CD4-positive, alpha-beta memory T cell (primary cell): ENCODE measurements at regions not wholly inside any gene's neighbourhood (a gene's known extent, or its start where the extent isn't known, plus 50 kb on each side); places are given as distances from the start of the nearest gene placed in this dataset.

ENCODE experiments used
- CTCF ChIA-PET: fragments of 350-600 bp; sonication (Branson Sonifier 250); formaldehyde crosslinking; loops from one replicate; lab custom pipeline; 2021; ENCODE audit warnings: inconsistent platforms; ENCODE audit not compliant: partially characterized antibody; lab: Charles Lee
- POLR2A ChIA-PET: fragments of 350-600 bp; sonication (Branson Sonifier 250); formaldehyde crosslinking; loops from one replicate; lab custom pipeline; 2021; ENCODE audit not compliant: partially characterized antibody; lab: Charles Lee
- DNase-seq, 5 donors: peaks; one replicate each; pipeline versions ENCODE4 v3.0.0 to v3.0.0-alpha.2; 2020 to 2022; ENCODE audit warnings: mixed read lengths in 1 of 5
- H3K27ac ChIP-seq: one replicate; pipeline ENCODE4 v1.7.0; 2013; ENCODE audit warnings: low read depth, low read length
- H3K27me3 ChIP-seq: 2 replicates; pipeline ENCODE4 v1.7.0; 2013; ENCODE audit warnings: mild to moderate bottlenecking, low read length, moderate library complexity; ENCODE audit not compliant: insufficient read depth
- H3K36me3 ChIP-seq: 2 replicates; pipeline ENCODE4 v1.7.0; 2013; ENCODE audit warnings: mild to moderate bottlenecking, low read length, moderate library complexity; ENCODE audit not compliant: insufficient read depth
- H3K4me1 ChIP-seq: 2 replicates; pipeline ENCODE4 v1.7.0; 2013; ENCODE audit warnings: mild to moderate bottlenecking, low read length, moderate library complexity; ENCODE audit not compliant: insufficient read depth
- H3K4me3 ChIP-seq, 2 donors: one replicate each; pipeline ENCODE4 v1.7.0; 2013; ENCODE audit warnings: low read length in 2 of 2, mild to moderate bottlenecking in 1 of 2
- H3K9me3 ChIP-seq, 2 donors: one replicate each; pipeline ENCODE4 v1.7.0; 2013; ENCODE audit warnings: low read length in 2 of 2, control low read depth in 1 of 2; ENCODE audit not compliant: control insufficient read depth in 1 of 2
- H3K27ac Mint-ChIP-seq, 7 donors: one replicate each; pipeline ENCODE4 v1.8.0; 2020 to 2021; ENCODE audit warnings: mixed read lengths in 7 of 7, mild to moderate bottlenecking in 6 of 7, inconsistent platforms in 3 of 7, moderate library complexity in 3 of 7
- H3K27me3 Mint-ChIP-seq, 2 donors: one replicate each; pipeline ENCODE4 v1.8.0; 2020 to 2021; ENCODE audit warnings: mixed read lengths in 2 of 2
- H3K36me3 Mint-ChIP-seq, 2 donors: one replicate each; pipeline ENCODE4 v1.8.0; 2020 to 2021; ENCODE audit warnings: mixed read lengths in 2 of 2, inconsistent platforms in 1 of 2, mild to moderate bottlenecking in 1 of 2
- H3K4me1 Mint-ChIP-seq, 4 donors: one replicate each; pipeline ENCODE4 v1.8.0; 2020 to 2021; ENCODE audit warnings: mixed read lengths in 4 of 4, mild to moderate bottlenecking in 1 of 4
- H3K4me3 Mint-ChIP-seq, 8 donors: one replicate each; pipeline ENCODE4 v1.8.0; 2020 to 2021; ENCODE audit warnings: mixed read lengths in 8 of 8, mild to moderate bottlenecking in 7 of 8, moderate library complexity in 6 of 8, inconsistent platforms in 3 of 8
- H3K9me3 Mint-ChIP-seq, 8 donors: one replicate each; pipeline ENCODE4 v1.8.0; 2020 to 2021; ENCODE audit warnings: mixed read lengths in 8 of 8, mild to moderate bottlenecking in 5 of 8, inconsistent platforms in 3 of 8, moderate library complexity in 1 of 8
- intact Hi-C: fragments of 100-400 bp; cut with micrococcal nuclease; formaldehyde crosslinking; loops from one replicate; pipeline ENCODE4 v1.15.1; 2023

GRCh38 chr2:122753336-122753735 is 997.9 kb downstream of the TSN start:
- Mint-ChIP-seq H3K36me3 (no peaks in the 10 kb centered on the region), H3K27me3 (no peaks in the 10 kb centered on the region)

DNA sequence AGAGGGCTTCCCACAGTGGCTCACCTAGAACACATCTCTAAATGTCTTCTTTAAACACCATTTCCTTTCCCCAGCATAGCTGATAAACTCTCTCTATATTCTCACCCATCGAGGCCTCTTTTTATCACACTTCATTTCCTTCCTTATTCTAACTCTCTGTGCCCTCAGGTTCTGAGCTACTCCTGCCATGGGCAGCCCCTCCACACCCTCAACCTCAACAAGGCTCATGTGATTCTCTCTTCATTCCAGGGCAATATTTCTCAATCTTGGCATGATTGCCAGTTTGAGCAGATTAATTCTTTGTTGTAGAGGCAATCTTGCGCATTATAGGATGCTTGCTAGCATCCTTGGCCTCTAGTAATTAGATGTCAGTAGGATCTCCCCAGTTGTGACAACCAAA is 999.1 kb downstream of the TSN start:
- Mint-ChIP-seq H3K36me3 (no peaks in the 10 kb centered on the region), H3K9me3 (peaks cover 0 to 13% (median 6%) of the 10 kb centered on the region in 8 donors), H3K27me3 (no peaks in the 10 kb centered on the region), H3K4me1 (no peaks in the 10 kb centered on the region), H3K27ac (no peak overlapping the region), H3K4me3 (no peak overlapping the region)
- POLR2A ChIA-PET: no interaction called here
- Histone ChIP-seq H3K36me3 (no peaks in the 10 kb centered on the region), H3K4me1 (no peaks in the 10 kb centered on the region), H3K9me3 (no peaks in the 10 kb centered on the region), H3K27ac (no peak overlapping the region), H3K4me3 (no peak overlapping the region), H3K27me3 (no peaks in the 10 kb centered on the region)
- no peak for DNase-seq
- intact Hi-C loops: no loop called here
- CTCF ChIA-PET: no interaction called here

More at GRCh38 chr2:122753336-122753735, 997.9 kb downstream of the TSN start:
- Mint-ChIP-seq H3K27ac (no peak overlapping the region), H3K4me3 (no peak overlapping the region), H3K9me3 (peaks cover 0 to 14% (median 5%) of the 10 kb centered on the region in 8 donors), H3K4me1 (no peaks in the 10 kb centered on the region)
- H3K4me3 ChIP-seq: no peak overlapping the region
- POLR2A ChIA-PET: no interaction called here
- no peak for DNase-seq
- no peaks in the 10 kb centered on the region for H3K36me3 ChIP-seq
- CTCF ChIA-PET: no interaction called here
- no peak overlapping the region for H3K27ac ChIP-seq
- no peaks in the 10 kb centered on the region for H3K27me3 ChIP-seq
- intact Hi-C loops: no loop called here
- H3K9me3 ChIP-seq: no peaks in the 10 kb centered on the region
- H3K4me1 ChIP-seq: no peaks in the 10 kb centered on the region

GRCh38 chr2:122755281-122755780 is 999.9 kb downstream of the TSN start:
- no peaks in the 10 kb centered on the region for H3K36me3 Mint-ChIP-seq
- H3K4me1 ChIP-seq: no peaks in the 10 kb centered on the region
- no peak overlapping the region for H3K27ac Mint-ChIP-seq
- intact Hi-C loops: no loop called here
- H3K9me3 ChIP-seq: no peaks in the 10 kb centered on the region
- H3K4me1 Mint-ChIP-seq: no peaks in the 10 kb centered on the region
- no peak overlapping the region for H3K4me3 ChIP-seq
- ChIA-PET POLR2A (no interaction called here), CTCF (no interaction called here)
- no peak overlapping the region for H3K27ac ChIP-seq
- no peaks in the 10 kb centered on the region for H3K36me3 ChIP-seq
- no peak for DNase-seq
- peaks cover 0 to 13% (median 6%) of the 10 kb centered on the region in 8 donors for H3K9me3 Mint-ChIP-seq
- H3K27me3 ChIP-seq: no peaks in the 10 kb centered on the region
- H3K27me3 Mint-ChIP-seq: no peaks in the 10 kb centered on the region
- H3K4me3 Mint-ChIP-seq: no peak overlapping the region

GRCh38 chr2:122758967-122759366 is 1003.5 kb downstream of the TSN start:
- H3K27me3 ChIP-seq: no peaks in the 10 kb centered on the region
- Mint-ChIP-seq H3K27ac (no peak overlapping the region), H3K36me3 (no peaks in the 10 kb centered on the region), H3K4me1 (no peaks in the 10 kb centered on the region), H3K9me3 (peaks cover 0 to 19% (median 8%) of the 10 kb centered on the region in 8 donors), H3K4me3 (no peak overlapping the region), H3K27me3 (no peaks in the 10 kb centered on the region)
- ChIA-PET CTCF (no interaction called here), POLR2A (no interaction called here)
- H3K27ac ChIP-seq: no peak overlapping the region
- H3K9me3 ChIP-seq: peaks cover 0 to 4% of the 10 kb centered on the region in 2 donors
- H3K36me3 ChIP-seq: no peaks in the 10 kb centered on the region
- H3K4me1 ChIP-seq: no peaks in the 10 kb centered on the region
- DNase-seq: no peak
- no peak overlapping the region for H3K4me3 ChIP-seq
- intact Hi-C loops: no loop called here

GRCh38 chr2:122764014-122764413 is 1008.6 kb downstream of the TSN start:
- H3K27me3 Mint-ChIP-seq: no peaks in the 10 kb centered on the region
- H3K4me1 ChIP-seq: no peaks in the 10 kb centered on the region
- no peak overlapping the region for H3K4me3 ChIP-seq
- intact Hi-C loops: no loop called here
- POLR2A ChIA-PET: no interaction called here
- no peaks in the 10 kb centered on the region for H3K4me1 Mint-ChIP-seq
- no peak overlapping the region for H3K4me3 Mint-ChIP-seq
- H3K36me3 ChIP-seq: no peaks in the 10 kb centered on the region
- no peak for DNase-seq
- H3K27ac Mint-ChIP-seq: no peak overlapping the region
- H3K9me3 Mint-ChIP-seq: peaks cover 2 to 26% (median 16%) of the 10 kb centered on the region in 8 donors
- no peaks in the 10 kb centered on the region for H3K36me3 Mint-ChIP-seq
- no peak overlapping the region for H3K27ac ChIP-seq
- no peaks in the 10 kb centered on the region for H3K27me3 ChIP-seq
- peaks cover 0 to 4% of the 10 kb centered on the region in 2 donors for H3K9me3 ChIP-seq
- CTCF ChIA-PET: no interaction called here

GRCh38 chr2:122780251-122780650 is 1024.8 kb downstream of the TSN start:
- Histone ChIP-seq H3K4me3 (no peak overlapping the region), H3K27ac (no peak overlapping the region), H3K4me1 (no peaks in the 10 kb centered on the region), H3K36me3 (no peaks in the 10 kb centered on the region), H3K9me3 (no peaks in the 10 kb centered on the region), H3K27me3 (no peaks in the 10 kb centered on the region)
- POLR2A ChIA-PET: no interaction called here
- Mint-ChIP-seq H3K4me3 (no peak overlapping the region), H3K4me1 (no peaks in the 10 kb centered on the region), H3K27ac (no peak overlapping the region), H3K27me3 (no peaks in the 10 kb centered on the region), H3K36me3 (no peaks in the 10 kb centered on the region), H3K9me3 (peaks cover 3 to 18% (median 10%) of the 10 kb centered on the region in 8 donors)
- intact Hi-C loops: no loop called here
- no peak for DNase-seq
- CTCF ChIA-PET: no interaction called here

- Histone ChIP-seq H3K4me3 (no peak overlapping the region), H3K9me3 (no peaks in the 10 kb centered on the region), H3K4me1 (no peaks in the 10 kb centered on the region), H3K27me3 (no peaks in the 10 kb centered on the region), H3K27ac (no peak overlapping the region), H3K36me3 (no peaks in the 10 kb centered on the region)
- Mint-ChIP-seq H3K4me1 (no peaks in the 10 kb centered on the region), H3K27me3 (no peaks in the 10 kb centered on the region), H3K9me3 (peaks cover 0 to 15% (median 7%) of the 10 kb centered on the region in 8 donors), H3K27ac (no peak overlapping the region), H3K36me3 (no peaks in the 10 kb centered on the region), H3K4me3 (no peak overlapping the region)
- POLR2A ChIA-PET: no interaction called here
- no peak for DNase-seq
- intact Hi-C loops: no loop called here
- CTCF ChIA-PET: no interaction called here
These were observed 1038.6 kb downstream of the TSN start for GRCh38 chr2:122794100-122794499.

GRCh38 chr2:122795763-122796162 is 1040.3 kb downstream of the TSN start:
- Mint-ChIP-seq H3K4me3 (no peak overlapping the region), H3K9me3 (peaks cover 0 to 8% (median 6%) of the 10 kb centered on the region in 8 donors), H3K27ac (no peak overlapping the region), H3K27me3 (no peaks in the 10 kb centered on the region), H3K4me1 (no peaks in the 10 kb centered on the region), H3K36me3 (no peaks in the 10 kb centered on the region)
- Histone ChIP-seq H3K36me3 (no peaks in the 10 kb centered on the region), H3K9me3 (no peaks in the 10 kb centered on the region), H3K4me1 (no peaks in the 10 kb centered on the region), H3K4me3 (no peak overlapping the region), H3K27me3 (no peaks in the 10 kb centered on the region), H3K27ac (no peak overlapping the region)
- intact Hi-C loops: no loop called here
- ChIA-PET POLR2A (no interaction called here), CTCF (no interaction called here)
- no peak for DNase-seq
